ENCODE measurements at regions not wholly inside any gene's neighbourhood (a gene's known extent, or its start where the extent isn't known, plus 50 kb on each side); places are given as distances from the start of the nearest gene placed in this dataset.

- no peaks in the 10 kb centered on the region for H3K79me2 ChIP-seq (ENCODE audit: control insufficient read depth, insufficient read depth, low read length)
- H3K27me3 ChIP-seq (ENCODE audit: control insufficient read depth, extremely low read depth, insufficient read depth, low read length) = no peaks in the 10 kb centered on the region
- no peaks in the 10 kb centered on the region for H3K9me3 ChIP-seq (ENCODE audit: control insufficient read depth, low read depth, low read length)
- H4K20me1 ChIP-seq (ENCODE audit: control insufficient read depth, extremely low read depth, insufficient read depth, low read length) = no peaks in the 10 kb centered on the region
- DNase-seq (ENCODE audit: low read depth, low spot score) = no peak
- H3K9me1 ChIP-seq (ENCODE audit: control insufficient read depth, extremely low read depth, insufficient read depth, low read length) = no peaks in the 10 kb centered on the region
- dilution Hi-C loops (cut with MboI; ENCODE audit: extremely low pct_ligation_motif_present, low sequenced_read_pairs) = no loop called here
- no peak overlapping the region for H3K4me3 ChIP-seq (ENCODE audit: control insufficient read depth in 2 of 3, extremely low read depth in 1 of 3, insufficient read depth in 2 of 3, low read depth in 1 of 3, low read length in 3 of 3)
- H2AFZ ChIP-seq (ENCODE audit: control insufficient read depth, low read length) = no peak overlapping the region
- no peak overlapping the region for H3K4me2 ChIP-seq (ENCODE audit: control insufficient read depth, extremely low read depth, insufficient read depth, low read depth, low read length)
- no peak overlapping the region for H3K9ac ChIP-seq (ENCODE audit: control insufficient read depth, extremely low read depth, insufficient read depth, low read length)
- H3K36me3 ChIP-seq (ENCODE audit: control insufficient read depth in 2 of 2, extremely low read depth in 1 of 2, insufficient read depth in 2 of 2, low read length in 2 of 2) = no peaks in the 10 kb centered on the region
- no peaks in the 10 kb centered on the region for H3K4me1 ChIP-seq (ENCODE audit: control insufficient read depth, extremely low read depth, insufficient read depth, low read length)
- no peak for TF ChIP-seq CTCF (optimal IDR thresholded peaks at IDR 0.05 in 1 of 3, IDR thresholded peaks at IDR 0.05 in 1 of 3, conservative IDR thresholded peaks at IDR 0.05 in 1 of 3; ENCODE audit: extremely low read depth in 1 of 3, insufficient read depth in 2 of 3, low read length in 3 of 3)
- no peak for TF ChIP-seq EZH2 (IDR thresholded peaks at IDR 0.05; ENCODE audit: low read length)
- H3K27ac ChIP-seq (ENCODE audit: control insufficient read depth, insufficient read depth, low read length) = no peak overlapping the region
- no peak for FAIRE-seq
Observed at GRCh38 chr2:138853761-138854160, 73.6 kb upstream of the NXPH2 start.

GRCh38 chr2:138853296-138853695 is 73.1 kb upstream of the NXPH2 start:
- no peaks in the 10 kb centered on the region for H3K9me1 ChIP-seq (ENCODE audit: control insufficient read depth, extremely low read depth, insufficient read depth, low read length)
- H3K4me1 ChIP-seq (ENCODE audit: control insufficient read depth, extremely low read depth, insufficient read depth, low read length) = no peaks in the 10 kb centered on the region
- H2AFZ ChIP-seq (ENCODE audit: control insufficient read depth, low read length) = no peak overlapping the region
- no peak overlapping the region for H3K4me2 ChIP-seq (ENCODE audit: control insufficient read depth, extremely low read depth, insufficient read depth, low read depth, low read length)
- DNase-seq (ENCODE audit: low read depth, low spot score) (no peak), FAIRE-seq (no peak)
- H3K9me3 ChIP-seq (ENCODE audit: control insufficient read depth, low read depth, low read length) = no peaks in the 10 kb centered on the region
- H3K4me3 ChIP-seq (ENCODE audit: control insufficient read depth in 2 of 3, extremely low read depth in 1 of 3, insufficient read depth in 2 of 3, low read depth in 1 of 3, low read length in 3 of 3) = no peak overlapping the region
- H3K27me3 ChIP-seq (ENCODE audit: control insufficient read depth, extremely low read depth, insufficient read depth, low read length) = no peaks in the 10 kb centered on the region
- TF ChIP-seq EZH2 (IDR thresholded peaks at IDR 0.05; ENCODE audit: low read length) (no peak), CTCF (optimal IDR thresholded peaks at IDR 0.05 in 1 of 3, IDR thresholded peaks at IDR 0.05 in 1 of 3, conservative IDR thresholded peaks at IDR 0.05 in 1 of 3; ENCODE audit: extremely low read depth in 1 of 3, insufficient read depth in 2 of 3, low read length in 3 of 3) (no peak)
- dilution Hi-C loops (cut with MboI; ENCODE audit: extremely low pct_ligation_motif_present, low sequenced_read_pairs) = no loop called here
- no peaks in the 10 kb centered on the region for H3K79me2 ChIP-seq (ENCODE audit: control insufficient read depth, insufficient read depth, low read length)
- no peaks in the 10 kb centered on the region for H3K36me3 ChIP-seq (ENCODE audit: control insufficient read depth in 2 of 2, extremely low read depth in 1 of 2, insufficient read depth in 2 of 2, low read length in 2 of 2)
- no peak overlapping the region for H3K9ac ChIP-seq (ENCODE audit: control insufficient read depth, extremely low read depth, insufficient read depth, low read length)
- H3K27ac ChIP-seq (ENCODE audit: control insufficient read depth, insufficient read depth, low read length) = no peak overlapping the region
- H4K20me1 ChIP-seq (ENCODE audit: control insufficient read depth, extremely low read depth, insufficient read depth, low read length) = no peaks in the 10 kb centered on the region
